IMR-90 (cell line): ENCODE measurements at regions not wholly inside any gene's neighbourhood (a gene's known extent, or its start where the extent isn't known, plus 50 kb on each side); places are given as distances from the start of the nearest gene placed in this dataset.

ENCODE experiments used
- ATAC-seq: fragments of 200-7000 bp; cut with Tn5 transposase; 2 replicates; pipeline ENCODE4 v1.9.1; 2020; ENCODE audit warnings: low read depth, mild to moderate bottlenecking, moderate library complexity
- BruUV-seq: library from RNA; stranded (reverse); fragments of 400-500 nt; replicated peaks from 2 replicates; lab custom pipeline; 2021; lab: Mats Ljungman, UMichigan
- CTCF ChIA-PET: fragments of 300-600 bp; formaldehyde crosslinking; extraction: SDS; loops from one replicate; lab custom pipeline; 2021; ENCODE audit warnings: antibody characterized with exemption; lab: Yijun Ruan, JAX
- POLR2A ChIA-PET: fragments of 300-600 bp; sonication (Branson Sonifier 250); formaldehyde crosslinking; loops from one replicate; lab custom pipeline; 2022; ENCODE audit warnings: antibody characterized with exemption; ENCODE audit not compliant: unreplicated experiment; lab: Charles Lee
- DNase-seq: peaks from one replicate; pipeline ENCODE4 v3.0.0; 2013
- H2AFZ ChIP-seq: replicated peaks from 2 replicates; pipeline ENCODE3; 2013; ENCODE audit warnings: low read length, mild to moderate bottlenecking; ENCODE audit not compliant: poor library complexity
- H2AK5ac ChIP-seq: 2 replicates; pipeline ENCODE4 v1.6.1; 2013; ENCODE audit warnings: low read depth, low read length, inconsistent platforms
- H2AK9ac ChIP-seq: replicated peaks from 2 replicates; pipeline ENCODE3; 2013; ENCODE audit warnings: mild to moderate bottlenecking, low read depth, low read length, moderate library complexity; ENCODE audit not compliant: poor library complexity
- H2BK120ac ChIP-seq: 2 replicates; pipeline ENCODE4 v1.6.1; 2013; ENCODE audit warnings: low read depth, low read length, inconsistent platforms
- H2BK15ac ChIP-seq: 3 replicates; pipeline ENCODE4 v1.6.1; 2013; ENCODE audit warnings: low read depth, low read length, inconsistent platforms
- H2BK20ac ChIP-seq: 2 replicates; pipeline ENCODE4 v1.6.1; 2013; ENCODE audit warnings: low read depth, mild to moderate bottlenecking, inconsistent platforms, low read length, moderate library complexity
- H2BK5ac ChIP-seq: 2 replicates; pipeline ENCODE4 v1.6.1; 2013; ENCODE audit warnings: mild to moderate bottlenecking, low read depth, low read length, inconsistent platforms; ENCODE audit not compliant: poor library complexity, severe bottlenecking
- H3K14ac ChIP-seq: replicated peaks from 2 replicates; pipeline ENCODE4 v1.6.1; 2013; ENCODE audit warnings: low read depth, low read length, inconsistent platforms
- H3K18ac ChIP-seq: 2 replicates; pipeline ENCODE4 v1.6.1; 2013; ENCODE audit warnings: low read depth, low read length, control low read depth
- H3K23ac ChIP-seq: 2 replicates; pipeline ENCODE4 v1.6.1; 2013; ENCODE audit warnings: low read depth, low read length, inconsistent platforms
- H3K27ac ChIP-seq: 2 replicates; pipeline ENCODE4 v1.5.1; 2013; ENCODE audit warnings: mild to moderate bottlenecking, control low read depth, low read length; ENCODE audit not compliant: insufficient read depth
- H3K27me3 ChIP-seq: 2 replicates; pipeline ENCODE4 v1.6.1; 2013; ENCODE audit warnings: low read length; ENCODE audit not compliant: control insufficient read depth, insufficient read depth
- H3K36me3 ChIP-seq: 2 replicates; pipeline ENCODE4 v1.6.1; 2013; ENCODE audit warnings: low read length, mixed read lengths; ENCODE audit not compliant: control insufficient read depth, insufficient read depth
- H3K4ac ChIP-seq: 2 replicates; pipeline ENCODE4 v1.6.1; 2013; ENCODE audit warnings: low read depth, low read length, inconsistent platforms
- H3K4me1 ChIP-seq: 2 replicates; pipeline ENCODE4 v1.6.1; 2013; ENCODE audit warnings: low read length, mixed read lengths; ENCODE audit not compliant: control insufficient read depth, insufficient read depth
- H3K4me2 ChIP-seq: 2 replicates; pipeline ENCODE4 v1.6.1; 2013; ENCODE audit warnings: low read depth, mild to moderate bottlenecking, control low read depth, low read length, moderate library complexity
- H3K4me3 ChIP-seq: 2 replicates; pipeline ENCODE4 v1.5.1; 2013; ENCODE audit warnings: low read depth, mild to moderate bottlenecking, control low read depth, low read length, moderate library complexity; ENCODE audit not compliant: insufficient read depth
- H3K56ac ChIP-seq: 2 replicates; pipeline ENCODE4 v1.6.1; 2013; ENCODE audit warnings: low read length, inconsistent platforms; ENCODE audit not compliant: insufficient read depth; ENCODE audit errors: extremely low read depth
- H3K79me1 ChIP-seq, 2 experiments: 2 replicates each; pipeline ENCODE4 v1.6.1; 2013; ENCODE audit warnings: low read length in 2 of 2, inconsistent platforms in 1 of 2, low read depth in 1 of 2
- H3K9ac ChIP-seq: 2 replicates; pipeline ENCODE4 v1.6.1; 2013; ENCODE audit warnings: low read depth, low read length, control low read depth
- H3K9me1 ChIP-seq: 2 replicates; pipeline ENCODE4 v1.6.1; 2013; ENCODE audit warnings: low read length, inconsistent platforms; ENCODE audit not compliant: insufficient read depth
- H3K9me3 ChIP-seq: 2 replicates; pipeline ENCODE4 v1.6.1; 2013; ENCODE audit warnings: low read length; ENCODE audit not compliant: control insufficient read depth, insufficient read depth
- H4K20me1 ChIP-seq: 2 replicates; pipeline ENCODE4 v1.6.1; 2013; ENCODE audit warnings: low read length, inconsistent platforms; ENCODE audit not compliant: insufficient read depth
- H4K5ac ChIP-seq: 2 replicates; pipeline ENCODE4 v1.6.1; 2013; ENCODE audit warnings: mild to moderate bottlenecking, low read depth, low read length, control low read depth
- H4K8ac ChIP-seq, 2 experiments: 2 replicates each; pipeline ENCODE4 v1.6.1; 2013; ENCODE audit warnings: low read depth in 2 of 2, low read length in 2 of 2, control low read depth in 1 of 2, inconsistent platforms in 1 of 2
- H4K91ac ChIP-seq: 2 replicates; pipeline ENCODE4 v1.6.1; 2013; ENCODE audit warnings: low read depth, low read length, inconsistent platforms; ENCODE audit not compliant: insufficient read depth
- BHLHE40 ChIP-seq: fragments of 150-350 bp; IDR thresholded peaks from 2 replicates; pipeline ENCODE4 v1.6.1; 2016; ENCODE audit warnings: mild to moderate bottlenecking, low read depth, low read length
- CEBPB ChIP-seq: IDR thresholded peaks from 2 replicates; pipeline ENCODE4 v1.6.1; 2012; ENCODE audit warnings: low read depth, low read length, improper control_type of control experiment
- CHD1 ChIP-seq: IDR thresholded peaks from 2 replicates; pipeline ENCODE4 v1.6.1; 2012; ENCODE audit warnings: low read depth, low read length, improper control_type of control experiment
- CTCF ChIP-seq: conservative IDR thresholded peaks from 2 replicates; pipeline ENCODE4 v1.5.1; 2012; ENCODE audit warnings: mild to moderate bottlenecking, low read depth, low read length, improper control_type of control experiment
- ELK1 ChIP-seq: fragments of 150-350 bp; IDR thresholded peaks from 2 replicates; pipeline ENCODE4 v1.6.1; 2016; ENCODE audit warnings: low read depth, mild to moderate bottlenecking, low read length, moderate library complexity, borderline replicate concordance
- FOS ChIP-seq: fragments of 150-350 bp; IDR thresholded peaks from 2 replicates; pipeline ENCODE4 v1.6.1; 2016; ENCODE audit warnings: low read depth, low read length
- MAZ ChIP-seq: IDR thresholded peaks from 2 replicates; pipeline ENCODE4 v1.6.1; 2012; ENCODE audit warnings: low read depth, mild to moderate bottlenecking, low read length, improper control_type of control experiment, moderate library complexity, borderline replicate concordance
- NFE2L2 ChIP-seq: fragments of 150-350 bp; IDR thresholded peaks from 2 replicates; pipeline ENCODE4 v1.6.1; 2016; ENCODE audit warnings: low read depth, mild to moderate bottlenecking, low read length
- RCOR1 ChIP-seq: IDR thresholded peaks from 2 replicates; pipeline ENCODE4 v1.6.1; 2012; ENCODE audit warnings: mild to moderate bottlenecking, low read length, improper control_type of control experiment; ENCODE audit not compliant: insufficient replicate concordance
- RFX5 ChIP-seq: IDR thresholded peaks from 2 replicates; pipeline ENCODE4 v1.8.0; 2012; ENCODE audit warnings: low read depth, mild to moderate bottlenecking, low read length, moderate library complexity
- USF2 ChIP-seq: fragments of 150-350 bp; IDR thresholded peaks from 2 replicates; pipeline ENCODE4 v1.6.1; 2017; ENCODE audit warnings: mild to moderate bottlenecking, antibody characterized with exemption, low read length, low read depth
- WGBS, 2 experiments: methylation state at CpG; one replicate each; pipeline versions ENCODE4 v1.1.5 to v1.1.7; 2013; ENCODE audit warnings: missing lambda C conversion rate in 2 of 2; ENCODE audit not compliant: insufficient read length in 1 of 2; ENCODE audit errors: extremely low coverage in 2 of 2; 5-methylcytosine and 5-hydroxymethylcytosine counted together
- dilution Hi-C: fragments of 300-500 bp; cut with HindIII; formaldehyde crosslinking; loops from one replicate; pipeline ENCODE4 v1.14.3; 2018; ENCODE audit warnings: low sequenced_read_pairs; ENCODE audit not compliant: unreplicated experiment
- in situ Hi-C: fragments of 300-500 bp; cut with MboI; formaldehyde crosslinking; loops from 3 replicates; pipeline ENCODE4 v1.14.3; 2019; ENCODE audit warnings: low sequenced_read_pairs, inconsistent platforms, mixed read lengths
- intact Hi-C: fragments of 100-400 bp; cut with micrococcal nuclease; formaldehyde crosslinking; loops from 2 replicates; pipeline ENCODE4 v1.10.0; 2022

- ChIA-PET CTCF (no interaction called here), POLR2A (no interaction called here)
- no peak overlapping the region for H4K5ac ChIP-seq
- H3K9me3 ChIP-seq, result no peaks in the 10 kb centered on the region
- no peak overlapping the region for H3K4me2 ChIP-seq
- no peaks in the 10 kb centered on the region; the same call in none of the 2 replicates for H3K27me3 ChIP-seq
- H3K18ac ChIP-seq, result no peak overlapping the region
- no peak overlapping the region for H3K56ac ChIP-seq
- H2BK20ac ChIP-seq, result no peak overlapping the region
- H3K27ac ChIP-seq, result no peak overlapping the region
- H2BK5ac ChIP-seq, result no peak overlapping the region
- no peak overlapping the region for H2BK120ac ChIP-seq
- H3K9ac ChIP-seq, result no peak overlapping the region
- H3K79me1 ChIP-seq, result no peaks in the 10 kb centered on the region
- H2AFZ ChIP-seq, result no peak overlapping the region
- no peaks in the 10 kb centered on the region for H4K20me1 ChIP-seq
- intact Hi-C loops, result no loop called here
- BruUV-seq, result no TSS peak
- TF ChIP-seq FOS (no peak), CEBPB (no peak), NFE2L2 (no peak), CTCF (no peak), MAZ (no peak), ELK1 (no peak), USF2 (no peak), RCOR1 (no peak), RFX5 (no peak), CHD1 (no peak), BHLHE40 (no peak)
- no peak overlapping the region for H3K23ac ChIP-seq
- peaks cover 2% of the 10 kb centered on the region for H3K4me1 ChIP-seq
- no peak overlapping the region for H2BK15ac ChIP-seq
- DNase-seq (no peak), ATAC-seq (no peak)
- no peak overlapping the region for H2AK9ac ChIP-seq
- H4K8ac ChIP-seq, result no peak overlapping the region
- dilution Hi-C loops, result no loop called here
- 80% methylated on average over 1 of the region's 10 CpGs; no CpG with 5 or more reads in 1 of the 2 experiments for WGBS, 2 experiments
- no peak overlapping the region for H3K14ac ChIP-seq
- in situ Hi-C loops, result no loop called here
- H2AK5ac ChIP-seq, result no peak overlapping the region
- peaks cover 3% of the 10 kb centered on the region; the same call in 1 of the 2 replicates for H3K9me1 ChIP-seq
- H3K4ac ChIP-seq, result no peak overlapping the region
- H4K91ac ChIP-seq, result no peak overlapping the region
- no peak overlapping the region for H3K4me3 ChIP-seq
- no peaks in the 10 kb centered on the region for H3K36me3 ChIP-seq
Observed at GRCh38 chr14:58914279-58914855, 274.1 kb upstream of the DAAM1 start.
